GM18861 (cell line): ENCODE measurements at regions not wholly inside any gene's neighbourhood (a gene's known extent, or its start where the extent isn't known, plus 50 kb on each side); places are given as distances from the start of the nearest gene placed in this dataset.

Source experiments
- ATAC-seq: cut with Tn5 transposase; IDR thresholded peaks from one replicate; pipeline ENCODE4 v1.9.1; 2021; ENCODE audit not compliant: unreplicated experiment

DNA sequence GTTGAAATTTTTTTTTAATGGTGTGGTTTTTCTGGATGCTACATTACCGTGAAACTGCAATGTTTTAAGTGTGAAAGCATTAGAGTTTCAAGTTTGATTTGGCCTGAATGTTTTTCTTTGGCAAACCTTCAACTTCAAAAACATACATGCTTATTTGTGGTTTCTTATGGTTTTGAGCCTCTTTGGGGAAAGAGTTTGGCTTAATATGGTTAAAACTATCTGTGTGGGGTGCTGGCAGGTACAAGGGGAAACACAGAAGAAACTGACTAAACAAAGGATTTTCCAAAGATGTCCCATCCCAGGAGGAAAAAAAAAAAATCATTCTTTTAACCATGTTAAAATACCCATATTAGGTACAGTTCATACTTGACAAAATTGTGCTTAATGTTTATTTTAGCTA, 121.1 kb downstream of the HGF start:
- ATAC-seq, result no peak

DNA sequence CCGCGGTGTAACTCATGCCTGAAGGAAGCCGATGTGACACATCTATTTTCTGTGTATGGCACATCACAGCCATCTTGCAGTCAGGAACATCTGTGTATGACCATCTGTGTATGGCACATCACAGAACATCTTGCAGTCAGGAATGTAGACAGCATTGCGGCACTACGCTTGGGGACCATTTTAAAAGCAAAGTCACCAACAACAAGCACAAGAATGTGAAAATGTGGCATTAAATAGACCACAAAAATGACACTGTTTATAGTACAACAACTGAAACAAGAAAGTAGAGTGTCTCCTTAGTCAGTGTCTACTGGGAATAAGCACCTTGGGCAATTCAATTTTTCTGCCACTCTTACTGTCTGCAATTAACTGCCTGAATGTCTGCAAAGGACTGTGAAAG, 124.4 kb downstream of the HGF start:
- no peak for ATAC-seq

DNA sequence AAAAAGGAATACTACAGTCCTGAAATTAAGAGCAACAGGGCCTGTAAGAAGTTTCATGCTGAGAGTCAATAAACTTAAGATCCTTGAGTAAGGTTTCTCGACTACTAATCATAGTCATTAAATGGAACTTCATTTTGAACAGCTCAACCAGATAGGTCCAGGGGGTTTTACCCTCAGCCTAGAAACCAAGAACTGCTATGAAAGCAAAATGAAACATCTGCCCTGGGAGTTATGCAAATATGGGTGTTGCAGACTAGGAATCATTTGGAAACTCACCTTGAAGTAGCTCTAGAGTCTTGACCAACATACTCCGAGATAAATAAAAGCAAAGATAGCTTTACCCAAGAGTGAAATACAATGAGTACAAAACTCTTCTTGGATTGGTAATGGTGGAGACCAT, 128.0 kb downstream of the HGF start:
- ATAC-seq, result no peak

DNA sequence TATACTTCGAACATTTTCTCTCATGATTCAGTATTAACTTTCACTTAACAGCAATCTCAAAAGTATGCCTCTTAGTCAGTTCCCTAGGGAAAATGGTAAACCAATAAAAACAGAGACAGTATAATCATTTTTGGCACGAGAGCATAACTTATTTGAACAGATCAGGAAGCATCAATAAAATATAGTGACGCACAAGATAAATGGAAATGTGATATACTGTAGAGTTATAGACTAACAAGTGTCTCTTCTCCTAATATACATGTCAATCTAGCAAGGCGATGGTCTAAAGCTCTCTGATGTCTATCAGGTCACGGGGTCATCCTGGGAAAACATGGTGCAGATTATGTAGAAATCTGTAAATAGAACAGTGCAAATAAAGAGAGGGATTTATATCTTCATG, 131.6 kb downstream of the HGF start:
- ATAC-seq, result no peak

DNA sequence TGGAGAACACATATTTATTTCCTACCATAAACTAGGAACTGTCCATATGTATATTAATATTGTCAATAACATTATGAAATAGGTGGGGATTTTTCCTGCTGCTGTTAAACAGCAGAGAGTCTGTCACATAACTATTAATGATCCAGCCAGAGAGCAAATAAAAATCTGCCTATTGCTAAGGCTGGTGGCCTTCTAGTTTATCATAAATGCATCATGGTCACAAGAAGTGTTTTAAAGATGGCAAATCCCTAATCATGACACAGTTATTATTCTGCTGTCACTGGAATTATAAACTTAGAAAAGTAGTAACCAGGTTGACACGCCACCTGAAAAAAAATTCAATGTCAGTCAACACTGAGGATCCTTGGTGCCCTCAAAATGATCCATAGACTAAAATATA, 132.3 kb downstream of the HGF start:
- ATAC-seq, result no peak

DNA sequence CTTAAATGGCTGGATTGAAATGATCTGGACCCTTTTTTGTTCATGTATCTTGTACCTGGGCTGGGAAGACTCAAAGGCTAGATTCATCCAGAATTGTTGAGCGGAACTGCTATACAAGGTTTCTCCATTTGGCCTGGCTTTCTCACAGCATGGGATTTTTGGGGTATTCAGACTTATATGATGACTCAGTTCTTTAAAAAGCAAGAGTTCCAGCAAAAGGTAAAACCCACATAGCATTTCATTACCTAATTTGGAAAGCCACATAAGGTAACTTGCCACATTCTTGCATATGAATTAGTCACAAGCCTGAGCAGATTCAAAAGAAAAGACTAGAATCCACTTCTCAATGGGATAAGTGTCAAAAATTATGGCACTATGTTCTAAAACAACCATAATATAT, 137.4 kb downstream of the HGF start:
- ATAC-seq, result no peak

DNA sequence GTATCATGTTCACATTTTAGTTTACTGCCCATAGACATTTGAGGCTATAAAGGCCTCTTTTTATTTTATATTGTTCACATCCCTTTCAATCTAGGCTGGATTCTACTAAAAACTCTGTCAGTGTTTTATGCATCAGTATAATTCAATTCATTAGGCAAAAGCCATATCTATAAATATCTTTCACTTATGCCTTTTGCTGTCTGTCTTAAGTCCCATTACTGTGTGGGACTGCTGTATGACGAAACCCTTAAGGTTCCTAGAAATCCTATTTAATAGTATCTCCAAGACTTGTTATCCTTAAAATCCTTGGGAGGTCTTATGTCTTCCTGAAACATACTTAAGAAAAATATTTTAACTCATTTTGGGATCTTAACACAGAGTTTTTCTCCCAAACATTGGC, 139.2 kb downstream of the HGF start:
- ATAC-seq, result no peak

DNA sequence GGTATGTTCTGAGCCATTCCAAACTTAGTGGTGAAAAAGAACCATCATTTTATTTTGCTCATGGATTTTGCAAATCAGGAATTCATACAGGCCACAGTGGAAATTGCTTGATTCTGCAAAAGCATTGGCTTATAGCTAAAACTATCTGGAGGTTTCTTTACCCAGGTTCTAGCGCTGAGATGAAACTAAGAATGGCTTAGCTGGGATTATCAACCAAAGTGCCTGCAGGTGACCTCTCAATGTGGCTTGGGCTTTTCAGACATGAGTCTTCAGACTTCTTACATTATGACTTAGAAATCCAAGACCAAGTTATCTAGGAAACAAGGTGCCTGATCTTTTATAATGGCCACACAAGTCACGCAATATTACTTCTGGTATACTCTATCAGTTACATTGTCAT, 140.1 kb downstream of the HGF start:
- ATAC-seq, result no peak

DNA sequence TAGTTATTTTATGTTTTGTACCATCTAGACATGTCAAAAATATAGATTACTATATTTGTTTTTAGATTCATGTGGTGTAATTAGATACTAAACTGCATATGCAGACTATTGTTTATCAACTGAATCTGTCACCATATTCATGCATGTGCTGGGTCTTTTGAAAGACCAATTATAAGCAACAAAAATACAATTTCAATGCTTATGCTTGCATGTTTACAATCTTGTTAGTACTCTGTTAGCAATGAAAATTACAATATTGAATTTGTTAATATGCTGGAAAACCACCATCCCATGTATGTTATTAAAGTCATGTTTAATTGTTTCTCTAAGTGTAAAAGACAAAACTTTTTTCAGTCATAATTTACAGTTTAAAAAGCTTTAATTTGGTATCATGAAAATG, 140.9 kb downstream of the HGF start:
- ATAC-seq, result no peak

DNA sequence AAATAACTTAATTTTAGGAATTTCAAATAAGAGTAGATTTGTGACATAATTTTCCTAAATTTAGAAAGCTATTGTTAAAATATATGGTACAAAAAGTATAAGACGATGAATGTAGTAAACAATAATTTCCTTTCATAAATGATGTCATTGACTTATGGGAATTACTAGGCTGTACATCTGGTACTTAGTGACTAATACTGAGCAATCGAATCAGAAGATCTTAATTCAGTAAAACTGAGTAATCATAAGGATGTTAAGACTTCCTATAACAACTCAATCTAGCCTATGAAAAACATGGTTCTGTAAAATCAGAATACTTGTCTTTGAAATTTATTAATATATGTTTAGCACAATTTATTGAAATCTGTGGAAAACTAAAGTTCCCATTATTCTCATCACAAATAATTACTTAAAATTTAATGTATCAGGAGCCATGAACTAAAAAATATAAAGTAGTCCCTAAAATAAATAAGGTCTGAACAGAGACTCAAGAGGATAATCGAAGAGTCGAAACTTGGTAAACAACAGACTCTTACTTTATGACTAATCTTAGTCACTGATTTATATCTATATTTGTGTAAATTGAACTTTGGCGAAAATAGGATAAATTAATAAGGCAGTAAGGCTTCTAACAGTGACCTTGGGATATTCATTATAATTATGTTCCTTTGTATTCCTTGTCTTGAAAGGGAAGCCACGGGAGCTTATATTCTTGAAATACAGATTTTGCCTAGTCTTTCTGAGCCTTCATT, 142.1 kb downstream of the HGF start:
- no peak for ATAC-seq

DNA sequence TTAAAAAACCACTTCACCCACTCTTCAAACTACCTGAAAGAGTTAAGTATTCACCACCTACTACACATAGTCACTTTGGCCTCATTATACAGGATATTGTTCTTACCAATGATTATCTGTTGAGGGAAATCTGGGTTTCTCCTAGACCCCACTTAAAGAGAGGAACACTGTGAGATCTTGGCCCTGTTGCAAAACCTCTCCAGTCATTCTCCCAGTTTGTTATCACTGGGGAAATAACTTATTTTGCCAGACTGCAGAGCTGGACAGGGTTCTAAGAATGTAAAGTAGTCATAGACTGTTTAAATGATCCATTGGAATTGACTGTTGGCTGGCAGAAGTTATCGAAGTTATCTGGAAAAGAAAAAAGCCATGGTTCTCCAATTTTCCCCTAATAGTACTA, 143.8 kb downstream of the HGF start:
- ATAC-seq, result no peak

DNA sequence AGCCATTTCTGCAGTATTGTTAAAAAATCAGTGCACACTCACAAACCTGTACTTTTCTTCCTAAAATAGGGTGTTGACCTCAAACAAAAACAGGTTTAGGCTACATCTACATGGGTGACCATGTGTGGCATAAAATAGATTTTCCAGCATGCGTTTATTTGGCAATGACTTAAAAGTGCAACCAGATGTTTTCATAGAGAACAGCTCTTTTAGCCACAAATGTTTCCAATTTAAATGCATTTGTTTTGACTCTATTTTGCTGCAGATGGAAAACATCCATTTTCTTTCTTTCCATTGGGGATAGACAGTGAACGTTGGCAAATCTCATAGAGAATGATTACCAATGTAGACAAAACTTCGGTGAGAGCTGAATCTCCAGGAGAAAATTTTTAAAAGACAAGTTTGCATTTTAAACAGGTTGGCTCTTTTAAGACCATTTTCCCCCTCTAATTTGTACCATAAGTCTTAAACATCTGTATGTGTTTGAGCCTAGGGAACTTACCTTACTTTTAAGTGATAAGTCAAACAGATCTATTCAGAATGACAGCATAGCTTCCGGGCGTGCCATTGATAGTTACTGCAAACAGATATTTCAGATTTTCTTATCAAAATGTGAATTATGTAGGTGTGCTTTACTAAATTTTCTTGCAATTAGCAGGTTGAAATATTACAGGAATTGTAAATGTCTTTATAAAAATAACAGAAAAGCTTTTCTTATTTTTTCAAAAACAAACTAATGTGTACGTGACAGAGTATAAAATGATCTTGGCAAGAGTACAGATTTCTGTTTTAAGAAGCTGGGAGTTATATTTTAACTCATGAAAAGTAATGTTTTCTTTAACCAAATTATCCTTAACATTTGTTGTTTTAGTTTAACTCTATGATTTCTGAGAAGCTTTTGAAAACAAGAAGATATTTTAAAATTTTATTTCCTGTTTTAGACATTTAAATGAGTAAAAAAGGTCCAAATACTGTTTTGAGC, 144.9 kb downstream of the HGF start:
- ATAC-seq, result no peak

DNA sequence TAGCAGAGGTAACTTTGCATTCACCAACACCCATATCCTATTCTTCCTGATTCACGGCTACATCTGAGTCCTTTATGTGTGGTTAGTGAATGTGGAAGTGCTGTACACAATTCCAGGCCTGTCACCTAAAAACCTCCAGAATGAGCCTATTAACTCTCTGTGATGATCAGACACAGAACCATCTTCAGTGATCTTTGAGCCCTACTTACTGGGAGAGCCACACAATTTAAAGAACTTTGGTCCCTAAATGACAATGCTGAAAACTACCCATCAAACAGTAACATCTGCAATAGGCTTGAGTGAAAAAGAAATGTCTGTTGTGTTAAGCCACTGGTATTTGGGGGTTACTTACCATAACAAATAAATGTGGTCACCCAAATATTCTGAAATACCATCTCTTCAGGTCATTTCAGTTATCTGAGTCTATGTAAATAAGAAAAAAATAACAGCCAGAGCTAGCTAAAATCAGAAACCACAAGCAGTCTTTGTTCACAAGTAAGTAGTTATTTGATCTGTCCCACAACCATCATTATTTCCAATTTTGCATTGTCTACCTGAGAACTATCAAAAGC, 145.7 kb downstream of the HGF start:
- no peak for ATAC-seq

DNA sequence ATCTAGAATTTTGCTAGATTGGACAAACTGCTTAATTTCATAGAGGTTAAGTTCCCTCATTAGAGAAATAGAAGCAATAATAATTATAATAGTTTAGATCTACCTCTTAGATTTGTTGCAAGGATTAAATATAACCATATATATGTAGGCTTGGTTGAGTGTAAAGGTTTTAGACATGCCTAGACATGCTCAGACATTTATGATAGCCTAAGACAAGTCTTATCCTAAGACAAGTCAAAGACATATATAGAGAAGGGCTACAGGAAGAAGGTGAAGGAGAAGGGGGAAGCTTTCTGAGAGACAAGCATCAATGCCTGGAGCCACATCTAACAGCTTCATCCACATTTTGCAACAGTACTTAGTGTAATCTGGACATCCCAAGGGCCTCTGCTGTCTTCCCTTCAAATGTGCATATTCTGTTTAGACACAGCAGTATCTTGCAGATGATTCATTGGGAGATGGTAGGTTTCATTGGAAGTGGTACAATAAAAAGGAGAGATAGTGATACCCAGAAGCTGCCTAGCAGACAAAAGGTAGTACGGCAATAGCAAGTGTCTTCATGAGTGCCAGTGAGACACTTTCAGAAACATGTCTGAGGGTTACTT, 146.5 kb downstream of the HGF start:
- no peak for ATAC-seq

DNA sequence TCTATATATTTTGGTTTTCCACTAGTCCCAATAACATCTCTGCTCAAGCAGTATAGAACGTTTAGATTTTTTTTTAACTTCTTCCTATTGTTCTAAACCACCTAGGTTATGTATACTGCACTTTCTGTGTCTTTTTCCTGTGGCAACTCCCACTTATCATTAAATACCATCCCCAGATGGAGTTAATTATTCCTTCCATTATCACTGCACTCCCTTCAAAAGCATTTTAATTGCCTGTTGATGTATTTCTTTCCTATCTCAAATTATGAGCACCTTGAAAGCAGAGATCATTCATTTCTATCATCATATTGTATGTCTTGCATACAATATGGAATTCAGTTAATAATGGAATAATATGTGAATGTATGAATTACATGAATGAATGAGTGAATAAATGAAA, 148.0 kb downstream of the HGF start:
- no peak for ATAC-seq

DNA sequence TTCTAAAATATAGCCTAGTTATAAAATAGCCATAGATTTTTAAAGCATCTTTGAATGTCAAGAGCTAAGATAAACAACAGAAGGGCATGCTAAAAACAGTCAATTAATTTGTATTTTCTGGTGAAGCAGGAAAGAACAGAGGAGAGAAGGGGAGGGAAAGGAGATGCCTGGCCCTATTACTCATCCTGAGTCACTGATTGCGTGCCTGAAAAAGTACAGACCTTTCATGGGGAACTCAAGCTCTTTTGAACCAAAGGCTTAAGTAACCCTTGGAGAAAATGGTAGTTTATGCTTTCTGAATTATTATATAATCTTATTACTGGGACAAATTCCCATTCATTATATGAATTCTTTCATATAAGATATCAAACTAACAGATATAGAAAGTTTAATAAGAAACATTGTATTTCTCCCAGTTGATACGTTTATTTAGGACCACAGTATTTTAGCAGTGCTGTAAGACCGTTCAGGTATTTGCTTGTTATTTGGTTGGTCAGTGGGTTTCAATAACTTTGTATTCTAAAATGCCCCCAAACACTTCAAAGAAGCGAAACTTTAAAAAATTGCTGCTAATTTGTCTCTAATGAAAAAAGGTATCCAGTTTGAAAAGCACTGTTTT, 151.3 kb downstream of the HGF start:
- ATAC-seq, result no peak

DNA sequence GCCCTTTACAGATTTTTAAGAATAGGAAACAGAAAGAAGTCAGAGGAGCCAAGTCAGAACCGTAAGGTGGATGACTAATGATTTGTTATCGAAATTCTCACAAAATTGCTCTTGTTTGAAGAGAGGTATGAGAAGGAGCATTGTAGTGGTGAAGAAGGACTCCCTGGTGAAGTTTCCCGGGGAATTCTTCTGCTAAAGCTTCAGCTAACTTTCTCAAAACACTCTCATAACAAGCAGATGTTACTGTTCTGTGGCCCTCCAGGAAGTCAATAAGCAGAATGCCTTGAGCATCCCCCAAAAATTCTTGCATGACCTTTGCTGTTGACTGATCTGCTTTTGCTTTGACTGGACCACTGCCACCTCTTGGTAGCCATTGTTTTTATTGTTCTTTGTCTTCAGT, 152.9 kb downstream of the HGF start:
- no peak for ATAC-seq

DNA sequence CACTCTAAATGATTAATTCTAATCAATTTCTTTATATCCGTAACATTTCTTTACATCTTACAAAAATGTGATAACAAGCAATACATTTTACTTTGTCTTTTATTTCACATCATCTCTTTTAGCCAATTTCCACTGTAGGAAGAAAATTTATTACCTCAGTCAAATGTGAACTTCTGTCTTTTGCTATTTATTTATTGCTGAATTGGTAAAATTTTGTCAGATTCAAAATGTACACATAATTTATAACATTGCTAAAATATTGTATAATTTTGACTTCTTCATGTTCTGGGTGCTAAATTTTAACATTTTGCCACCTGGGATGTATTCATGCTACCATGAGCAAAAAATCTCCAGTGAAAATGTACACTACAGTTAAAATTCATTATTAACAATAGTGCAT, 158.0 kb downstream of the HGF start:
- no peak for ATAC-seq

DNA sequence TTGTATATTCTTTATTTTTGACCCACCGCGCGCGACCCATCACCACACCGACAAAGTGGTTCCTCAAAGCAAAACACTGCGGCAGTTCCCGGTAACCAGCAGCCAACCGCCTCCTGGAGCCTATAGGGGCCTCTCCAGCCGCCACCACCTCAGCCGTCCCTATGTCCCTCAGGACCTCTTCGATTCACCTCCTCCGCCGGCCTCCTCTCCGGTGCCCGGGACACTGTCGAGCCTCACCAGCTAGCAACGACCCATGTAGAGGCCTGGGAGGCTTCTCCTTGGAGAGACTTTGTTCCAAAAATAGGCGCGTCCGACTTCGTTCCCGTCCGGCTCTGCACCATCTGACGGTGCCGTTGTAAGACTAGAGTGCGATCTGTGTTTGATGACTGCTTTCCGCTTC, 158.8 kb downstream of the HGF start:
- ATAC-seq, result no peak

DNA sequence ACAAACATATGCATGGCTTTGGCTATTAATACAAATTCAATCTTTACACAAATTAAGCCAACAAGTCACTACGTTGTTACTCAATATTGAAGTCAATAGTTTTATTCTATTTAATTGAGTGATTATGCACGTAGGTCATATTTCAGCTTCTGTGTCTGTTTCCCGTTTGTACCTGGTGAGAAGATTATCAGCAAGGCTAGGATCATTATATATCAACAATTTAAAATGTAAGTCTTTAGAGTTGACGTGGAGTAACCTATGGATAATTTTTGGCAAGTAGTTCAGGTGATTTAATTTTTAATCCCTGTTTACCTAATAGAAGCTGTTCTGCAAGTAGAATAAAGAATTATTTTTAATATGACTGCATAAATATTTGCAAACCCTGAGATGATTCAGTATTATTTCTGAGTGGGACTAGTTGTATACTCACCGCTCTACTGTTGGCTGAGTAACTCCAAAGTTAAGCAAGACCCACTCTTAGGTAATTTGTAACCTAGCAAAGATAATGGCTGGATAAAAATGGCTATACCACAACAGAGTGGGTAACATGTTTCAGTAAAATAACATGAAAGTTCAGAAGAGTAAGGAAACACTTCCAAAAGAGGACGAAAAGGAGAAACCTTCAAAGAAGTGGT, 161.0 kb downstream of the HGF start:
- no peak for ATAC-seq

DNA sequence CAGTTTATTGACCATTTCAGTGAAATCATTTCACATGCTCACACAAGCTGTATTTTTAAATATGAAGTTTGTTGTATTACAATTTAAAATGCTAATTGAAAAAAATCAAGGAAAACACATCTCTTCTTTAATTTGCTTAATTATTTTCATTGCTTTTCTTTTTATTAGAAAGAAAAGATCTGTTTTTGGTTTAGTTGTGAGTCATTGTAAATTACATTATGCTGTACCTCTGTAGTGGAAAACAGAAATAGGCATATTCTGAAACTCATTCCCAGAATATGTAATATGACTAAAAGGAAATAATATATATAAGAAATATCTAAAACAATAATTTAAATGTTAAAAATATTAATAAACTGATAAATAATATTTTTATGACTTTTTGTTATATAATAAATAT, 161.9 kb downstream of the HGF start:
- ATAC-seq, result no peak
